NCI-H1417 treated with DMSO at 0.1 percent for 48 hours (cell line): ENCODE measurements at regions not wholly inside any gene's neighbourhood (a gene's known extent, or its start where the extent isn't known, plus 50 kb on each side); places are given as distances from the start of the nearest gene placed in this dataset.
"Not testable (repeated sequence)": the region's sequence is repeated elsewhere in the genome, so short reads cannot be mapped to it uniquely, and the experiment has no call there.

Source experiments
- DNase-seq: peaks from one replicate; lab custom pipeline; 2025; lab: John Stamatoyannopoulos, UW

GRCh38 chr7:106345421-106346166 is 60.8 kb upstream of the NAMPT start:
- DNase-seq = no peak

GRCh38 chr7:106344861-106345260 is 60.1 kb upstream of the NAMPT start:
- no peak for DNase-seq

GRCh38 chr7:106344211-106344610 is 59.4 kb upstream of the NAMPT start:
- DNase-seq = no peak

GRCh38 chr7:106342049-106342448 is 57.3 kb upstream of the NAMPT start:
- not testable (repeated sequence) for DNase-seq

- not testable (repeated sequence) for DNase-seq
Observed at GRCh38 chr7:106340247-106340596, 55.4 kb upstream of the NAMPT start.

- DNase-seq = no peak
Observed at GRCh38 chr7:106339513-106340246, 54.9 kb upstream of the NAMPT start.

- DNase-seq = no peak
Observed at GRCh38 chr7:106337754-106338153, 53.0 kb upstream of the NAMPT start.

GRCh38 chr7:106335814-106336213 is 51.0 kb upstream of the NAMPT start:
- no peak for DNase-seq
